HepG2 (cell line): ENCODE measurements at regions not wholly inside any gene's neighbourhood (a gene's known extent, or its start where the extent isn't known, plus 50 kb on each side); places are given as distances from the start of the nearest gene placed in this dataset.

ENCODE experiments used
- ATAC-seq: fragments of 200-7000 bp; cut with Tn5 transposase; 3 replicates; pipeline ENCODE4 v1.9.1; 2020; ENCODE audit warnings: mild to moderate bottlenecking, moderate library complexity
- BruUV-seq: library from RNA; stranded (reverse); fragments of 400-500 nt; replicated peaks from 2 replicates; lab custom pipeline; 2021; lab: Mats Ljungman, UMichigan
- CTCF ChIA-PET: fragments of 300-600 bp; formaldehyde crosslinking; extraction: SDS; loops from one replicate; lab custom pipeline; 2021; ENCODE audit warnings: low total read pairs, inconsistent platforms, low intra/inter-chr PET ratio; lab: Yijun Ruan, JAX
- POLR2A ChIA-PET: fragments of 350-600 bp; sonication (Branson Sonifier 250); formaldehyde crosslinking; loops from one replicate; lab custom pipeline; 2020; ENCODE audit warnings: antibody characterized with exemption, inconsistent platforms; lab: Yijun Ruan, JAX
- DNase-seq: peaks from one replicate; pipeline ENCODE4 v3.0.0-alpha.2; 2015; ENCODE audit warnings: low spot score
- FAIRE-seq: peaks from 3 replicates; lab custom pipeline; 2011; peaks lifted over from hg19 to GRCh38; lab: Jason Lieb, UNC
- H2AFZ ChIP-seq: one replicate; pipeline ENCODE4 v1.6.1; 2011; ENCODE audit warnings: low read length, inconsistent platforms
- H3K27ac ChIP-seq: fragments of 300-600 bp; 3 replicates; pipeline ENCODE4 v1.8.0; 2011; ENCODE audit warnings: mixed run types, mild to moderate bottlenecking, mixed read lengths, low read length, inconsistent platforms; ENCODE audit not compliant: insufficient read depth; ENCODE audit errors: extremely low read length
- H3K27me3 ChIP-seq, 2 experiments: fragments of 200-600 bp in 1 of 2; 2 replicates in 1 of 2; 3 replicates in 1 of 2; pipeline versions ENCODE4 v1.6.0 to v1.8.0; 2011; ENCODE audit warnings: low read length in 2 of 2, mild to moderate bottlenecking in 2 of 2, moderate library complexity in 2 of 2, inconsistent platforms in 1 of 2; ENCODE audit not compliant: insufficient read depth in 2 of 2, control insufficient read depth in 1 of 2
- H3K36me3 ChIP-seq, 2 experiments: fragments of 200-600 bp in 1 of 2; replicated peaks in 1 of 2; 2 replicates in 1 of 2; 3 replicates in 1 of 2; pipeline versions ENCODE4 v1.5.1 to v1.8.0; 2011; ENCODE audit warnings: low read length in 2 of 2, inconsistent platforms in 1 of 2; ENCODE audit not compliant: insufficient read depth in 2 of 2, control insufficient read depth in 1 of 2
- H3K4me1 ChIP-seq: 2 replicates; pipeline ENCODE4 v1.5.1; 2012; ENCODE audit warnings: low read length, inconsistent platforms; ENCODE audit not compliant: insufficient read depth
- H3K4me2 ChIP-seq: 2 replicates; pipeline ENCODE4 v1.6.0; 2011; ENCODE audit warnings: low read depth, low read length, inconsistent platforms
- H3K4me3 ChIP-seq, 3 experiments: fragments of 200-600 bp in 1 of 3; sonication (generic), shearing (Covaris generic) in 1 of 3; replicated peaks in 1 of 3; 2 replicates each; pipeline ENCODE4 v1.5.1; 2011 to 2016; ENCODE audit warnings: low read length in 3 of 3, inconsistent platforms in 2 of 3, low read depth in 2 of 3, mild to moderate bottlenecking in 2 of 3, control low read depth in 1 of 3, mixed read lengths in 1 of 3; ENCODE audit not compliant: insufficient read depth in 1 of 3
- H3K79me2 ChIP-seq: one replicate; pipeline ENCODE4 v1.6.1; 2011; ENCODE audit warnings: low read length, inconsistent platforms; ENCODE audit not compliant: insufficient read depth
- H3K9ac ChIP-seq: 2 replicates; pipeline ENCODE4 v1.6.0; 2011; ENCODE audit warnings: mild to moderate bottlenecking, low read depth, low read length, inconsistent platforms; ENCODE audit not compliant: insufficient read depth
- H3K9me3 ChIP-seq: 2 replicates; pipeline ENCODE4 v1.5.1; 2012; ENCODE audit warnings: mild to moderate bottlenecking, low read length
- H4K20me1 ChIP-seq: 2 replicates; pipeline ENCODE4 v1.6.0; 2011; ENCODE audit warnings: inconsistent platforms, mild to moderate bottlenecking, low read length, moderate library complexity; ENCODE audit not compliant: insufficient read depth
- AKNA ChIP-seq: sonication (generic); formaldehyde crosslinking; IDR thresholded peaks from 2 replicates; pipeline ENCODE4 v1.4.0; 2020; ENCODE audit warnings: missing genetic modification reagents, borderline replicate concordance
- BCL6 ChIP-seq: IDR thresholded peaks from 2 replicates; pipeline ENCODE4 v1.6.1; 2016; ENCODE audit warnings: missing genetic modification reagents, missing compliant biosample characterization
- KLF15 ChIP-seq: sonication (generic); formaldehyde crosslinking; IDR thresholded peaks from 2 replicates; pipeline ENCODE4 v1.8.1; 2023; ENCODE audit warnings: borderline replicate concordance, mild to moderate bottlenecking, inconsistent platforms, missing genetic modification reagents, mixed read lengths
- NCOA2 ChIP-seq: sonication (generic); formaldehyde crosslinking; IDR thresholded peaks from 2 replicates; pipeline ENCODE4 v1.8.0; 2022; ENCODE audit warnings: inconsistent platforms
- NONO ChIP-seq, 2 experiments: fragments of 450-650 bp in 1 of 2; sonication (generic) in 1 of 2; formaldehyde crosslinking in 1 of 2; IDR thresholded peaks in 1 of 2; conservative IDR thresholded peaks in 1 of 2; 2 replicates each; pipeline versions ENCODE4 v1.6.1 to v1.8.0; 2017 to 2022; ENCODE audit warnings: mild to moderate bottlenecking in 1 of 2, missing genetic modification reagents in 1 of 2, moderate library complexity in 1 of 2
- NR2F6 ChIP-seq, 2 experiments: IDR thresholded peaks; 2 replicates each; pipeline ENCODE4 v1.6.1; 2016; ENCODE audit warnings: antibody characterized with exemption in 1 of 2, mild to moderate bottlenecking in 1 of 2
- PRDM15 ChIP-seq: sonication (generic); formaldehyde crosslinking; IDR thresholded peaks from 2 replicates; pipeline ENCODE4 v1.4.0; 2020; ENCODE audit warnings: missing genetic modification reagents
- U2AF2 ChIP-seq: fragments of 200-400 bp; formaldehyde crosslinking; IDR thresholded peaks from 2 replicates; pipeline ENCODE4 v1.6.1; 2017; ENCODE audit warnings: low read depth, mild to moderate bottlenecking, low read length
- ZBTB42 ChIP-seq: sonication (generic); formaldehyde crosslinking; IDR thresholded peaks from 2 replicates; pipeline ENCODE4 v1.5.0; 2020; ENCODE audit warnings: mild to moderate bottlenecking, missing genetic modification reagents
- ZNF713 ChIP-seq: sonication (generic); formaldehyde crosslinking; IDR thresholded peaks from 2 replicates; pipeline ENCODE4 v1.4.0; 2020; ENCODE audit warnings: mild to moderate bottlenecking, missing genetic modification reagents
- WGBS: methylation state at CpG from one replicate; pipeline ENCODE4 v1.1.6; 2017; ENCODE audit warnings: low lambda C conversion rate; 5-methylcytosine and 5-hydroxymethylcytosine counted together
- in situ Hi-C: cut with HindIII; loops from 2 replicates; pipeline ENCODE4 v1.10.0; 2017; ENCODE audit warnings: low pct_unique_long_range_greater_than_20kb; ENCODE audit not compliant: extremely low pct_ligation_motif_present
- intact Hi-C: fragments of 100-400 bp; cut with micrococcal nuclease; formaldehyde crosslinking; loops from one replicate; pipeline ENCODE4 v1.10.0; 2022; ENCODE audit not compliant: unreplicated experiment

- TF ChIP-seq ZNF713: no peak
- no peak for TF ChIP-seq ZBTB42 (CRISPR knock-in tag)
- no peak for TF ChIP-seq KLF15 (CRISPR knock-in tag)
These were observed 126.5 kb downstream of the CRYAA start (continued) for GRCh38 chr21:43295066-43295958.

- Histone ChIP-seq H3K4me2 (no peak overlapping the region; the same call in 1 of the 2 replicates), H3K4me1 (peaks cover 79% of the 10 kb centered on the region), H3K4me3 (no peak overlapping the region), H3K9ac (no peak overlapping the region), H3K79me2 (no peaks in the 10 kb centered on the region), H2AFZ (no peak overlapping the region), H3K9me3 (peaks cover 5% of the 10 kb centered on the region; the same call in 1 of the 2 replicates), H3K36me3 (no peaks in the 10 kb centered on the region), H3K27ac (no peak overlapping the region), H3K27me3 (no peaks in the 10 kb centered on the region; a peak in 1 of 5 replicates), H4K20me1 (no peaks in the 10 kb centered on the region)
- in situ Hi-C loops: no loop called here
- WGBS: 76% methylated on average over 14 of the region's 14 CpGs
- ATAC-seq: no peak
- FAIRE-seq: no peak
- no TSS peak for BruUV-seq
- DNase-seq: no peak
- intact Hi-C loops: no loop called here
- ChIA-PET POLR2A (no interaction called here), CTCF (no interaction called here)
- TF ChIP-seq AKNA (no peak), PRDM15 (CRISPR knock-in tag) (no peak), NONO (IDR thresholded peaks at IDR 0.05) (no peak), NONO (CRISPR knock-in tag; conservative IDR thresholded peaks at IDR 0.05) (no peak), NCOA2 (CRISPR knock-in tag) (peak; percentile 72; the same call in 1 of the 2 replicates), BCL6 (0 out of 2 replicates have a peak, but pooled peaks have one; percentile 8), NR2F6 (IDR thresholded peaks at IDR 0.05) (peak; percentile 62), NR2F6 (CRISPR knock-in tag; IDR thresholded peaks at IDR 0.05) (peak; percentile 41; the same call in 1 of the 2 replicates), U2AF2 (no peak)
These were observed 125.5 kb downstream of the CRYAA start for GRCh38 chr21:43294194-43294902.
